Activated naive CD8-positive, alpha-beta T cell treated with anti-CD3 and anti-CD28 coated beads, Interleukin-2, amount 10 ng/mL, durations not matched to agents 7 days and 5 days (primary cell): ENCODE measurements at regions not wholly inside any gene's neighbourhood (a gene's known extent, or its start where the extent isn't known, plus 50 kb on each side); places are given as distances from the start of the nearest gene placed in this dataset.
A peak's percentile ranks its signal among the peaks of the same experiment; 100 is the strongest.
"Not testable (repeated sequence)": the region's sequence is repeated elsewhere in the genome, so short reads cannot be mapped to it uniquely, and the experiment has no call there.

Source experiments
- ATAC-seq: fragments of 150-1000 bp; cut with Tn5 transposase; one replicate; pipeline ENCODE4 v1.10.0; 2021; ENCODE audit warnings: low read depth, moderate library complexity
- POLR2A ChIA-PET: fragments of 350-600 bp; sonication (Branson Sonifier 250); formaldehyde crosslinking; loops from one replicate; lab custom pipeline; 2021; ENCODE audit warnings: antibody characterized with exemption; lab: Charles Lee
- DNase-seq: peaks from one replicate; pipeline ENCODE4 v3.0.0; 2021
- H3K27ac Mint-ChIP-seq: one replicate; pipeline ENCODE4 v1.8.0; 2022; ENCODE audit warnings: mild to moderate bottlenecking, mixed read lengths
- H3K27me3 Mint-ChIP-seq: one replicate; pipeline ENCODE4 v1.8.0; 2022; ENCODE audit warnings: mild to moderate bottlenecking, moderate library complexity, mixed read lengths
- H3K36me3 Mint-ChIP-seq: one replicate; pipeline ENCODE4 v1.8.0; 2021; ENCODE audit warnings: mild to moderate bottlenecking, mixed read lengths
- H3K4me1 Mint-ChIP-seq: one replicate; pipeline ENCODE4 v1.8.0; 2021; ENCODE audit warnings: mixed read lengths
- H3K4me3 Mint-ChIP-seq: one replicate; pipeline ENCODE4 v1.8.0; 2022; ENCODE audit warnings: mild to moderate bottlenecking, moderate library complexity, mixed read lengths
- H3K9me3 Mint-ChIP-seq: one replicate; pipeline ENCODE4 v1.8.0; 2021; ENCODE audit warnings: mixed read lengths

- DNase-seq (no peak), ATAC-seq (no peak)
- no peak overlapping the region for H3K4me3 Mint-ChIP-seq
- peaks cover 4% of the 10 kb centered on the region for H3K36me3 Mint-ChIP-seq
- POLR2A ChIA-PET: no interaction called here
- H3K9me3 Mint-ChIP-seq: peaks cover 1% of the 10 kb centered on the region
- no peak overlapping the region for H3K27ac Mint-ChIP-seq
- peaks cover 20% of the 10 kb centered on the region for H3K4me1 Mint-ChIP-seq
- H3K27me3 Mint-ChIP-seq: peaks cover 4% of the 10 kb centered on the region
Observed at GRCh38 chr20:60102665-60103210, 144.5 kb downstream of the CDH26 start.

- Mint-ChIP-seq H3K36me3 (peaks cover 2% of the 10 kb centered on the region), H3K4me1 (peaks cover 15% of the 10 kb centered on the region), H3K4me3 (peak overlapping the region; percentile 18), H3K27me3 (peaks cover 4% of the 10 kb centered on the region), H3K27ac (peak overlapping the region; percentile 39), H3K9me3 (no peaks in the 10 kb centered on the region)
- POLR2A ChIA-PET: no interaction called here
- ATAC-seq (no peak), DNase-seq (no peak)
Observed at GRCh38 chr20:60104993-60105803, 147.0 kb downstream of the CDH26 start.

GRCh38 chr20:60106186-60106585 lies 148.0 kb downstream of the CDH26 start:
- POLR2A ChIA-PET, H3K36me3 Mint-ChIP-seq: not testable (repeated sequence)

GRCh38 chr20:60107621-60108390 lies 149.6 kb downstream of the CDH26 start:
- peaks cover 4% of the 10 kb centered on the region for H3K4me1 Mint-ChIP-seq
- H3K27me3 Mint-ChIP-seq: peaks cover 4% of the 10 kb centered on the region
- no peaks in the 10 kb centered on the region for H3K9me3 Mint-ChIP-seq
- H3K4me3 Mint-ChIP-seq: no peak overlapping the region
- DNase-seq (no peak), ATAC-seq (no peak)
- H3K36me3 Mint-ChIP-seq: peaks cover 2% of the 10 kb centered on the region
- H3K27ac Mint-ChIP-seq: no peak overlapping the region
- POLR2A ChIA-PET: no interaction called here

More at GRCh38 chr20:60106186-60106585, 148.0 kb downstream of the CDH26 start:
- H3K27me3 Mint-ChIP-seq, H3K4me1 Mint-ChIP-seq, H3K27ac Mint-ChIP-seq, H3K9me3 Mint-ChIP-seq, ATAC-seq, H3K4me3 Mint-ChIP-seq, DNase-seq: not testable (repeated sequence)

- peaks cover 4% of the 10 kb centered on the region for H3K4me1 Mint-ChIP-seq
- DNase-seq (no peak), ATAC-seq (no peak)
- no peak overlapping the region for H3K27ac Mint-ChIP-seq
- no peak overlapping the region for H3K4me3 Mint-ChIP-seq
- peaks cover 4% of the 10 kb centered on the region for H3K27me3 Mint-ChIP-seq
- POLR2A ChIA-PET: no interaction called here
- peaks cover 2% of the 10 kb centered on the region for H3K36me3 Mint-ChIP-seq
- no peaks in the 10 kb centered on the region for H3K9me3 Mint-ChIP-seq
Observed at GRCh38 chr20:60108397-60108796, 150.2 kb downstream of the CDH26 start.

- no peak overlapping the region for H3K4me3 Mint-ChIP-seq
- H3K27me3 Mint-ChIP-seq: peaks cover 15% of the 10 kb centered on the region
- no peak overlapping the region for H3K27ac Mint-ChIP-seq
- no peaks in the 10 kb centered on the region for H3K9me3 Mint-ChIP-seq
- POLR2A ChIA-PET: no interaction called here
- no peak for DNase-seq
- no peaks in the 10 kb centered on the region for H3K36me3 Mint-ChIP-seq
- ATAC-seq: no peak
- no peaks in the 10 kb centered on the region for H3K4me1 Mint-ChIP-seq
Observed at GRCh38 chr20:60113024-60113724, 155.0 kb downstream of the CDH26 start.

- H3K27ac Mint-ChIP-seq: no peak overlapping the region
- no peaks in the 10 kb centered on the region for H3K36me3 Mint-ChIP-seq
- no peak overlapping the region for H3K4me3 Mint-ChIP-seq
- DNase-seq: no peak
- POLR2A ChIA-PET: no interaction called here
- peaks cover 19% of the 10 kb centered on the region for H3K27me3 Mint-ChIP-seq
- H3K4me1 Mint-ChIP-seq: no peaks in the 10 kb centered on the region
- no peaks in the 10 kb centered on the region for H3K9me3 Mint-ChIP-seq
- no peak for ATAC-seq
Observed at GRCh38 chr20:60113771-60114170, 155.5 kb downstream of the CDH26 start.

GRCh38 chr20:60115451-60115850 lies 157.2 kb downstream of the CDH26 start:
- Mint-ChIP-seq H3K4me1 (no peaks in the 10 kb centered on the region), H3K4me3 (no peak overlapping the region), H3K27me3 (peaks cover 22% of the 10 kb centered on the region), H3K27ac (no peak overlapping the region), H3K36me3 (no peaks in the 10 kb centered on the region), H3K9me3 (no peaks in the 10 kb centered on the region)
- DNase-seq (no peak), ATAC-seq (no peak)
- POLR2A ChIA-PET: no interaction called here

- POLR2A ChIA-PET: no interaction called here
- no peak overlapping the region for H3K4me3 Mint-ChIP-seq
Observed at GRCh38 chr20:60116128-60116909, 158.1 kb downstream of the CDH26 start.

GRCh38 chr20:60117065-60117464 lies 158.8 kb downstream of the CDH26 start:
- Mint-ChIP-seq H3K9me3 (no peaks in the 10 kb centered on the region), H3K4me1 (no peaks in the 10 kb centered on the region), H3K27ac (no peak overlapping the region), H3K4me3 (no peak overlapping the region), H3K36me3 (no peaks in the 10 kb centered on the region), H3K27me3 (peaks cover 26% of the 10 kb centered on the region)
- ATAC-seq (no peak), DNase-seq (no peak)
- POLR2A ChIA-PET: no interaction called here

More at GRCh38 chr20:60116128-60116909, 158.1 kb downstream of the CDH26 start:
- DNase-seq (no peak), ATAC-seq (no peak)
- H3K9me3 Mint-ChIP-seq: no peaks in the 10 kb centered on the region
- no peak overlapping the region for H3K27ac Mint-ChIP-seq
- no peaks in the 10 kb centered on the region for H3K4me1 Mint-ChIP-seq
- H3K36me3 Mint-ChIP-seq: no peaks in the 10 kb centered on the region
- peaks cover 26% of the 10 kb centered on the region for H3K27me3 Mint-ChIP-seq

GRCh38 chr20:60121903-60122302 lies 163.7 kb downstream of the CDH26 start:
- Mint-ChIP-seq H3K9me3 (no peaks in the 10 kb centered on the region), H3K4me3 (no peak overlapping the region), H3K36me3 (no peaks in the 10 kb centered on the region), H3K4me1 (peaks cover 2% of the 10 kb centered on the region), H3K27me3 (peaks cover 35% of the 10 kb centered on the region), H3K27ac (no peak overlapping the region)
- ATAC-seq (no peak), DNase-seq (no peak)
- POLR2A ChIA-PET: no interaction called here

GRCh38 chr20:60122671-60123070 lies 164.4 kb downstream of the CDH26 start:
- no peaks in the 10 kb centered on the region for H3K36me3 Mint-ChIP-seq
- no peak overlapping the region for H3K4me3 Mint-ChIP-seq
- POLR2A ChIA-PET: no interaction called here
- H3K9me3 Mint-ChIP-seq: no peaks in the 10 kb centered on the region
- DNase-seq (no peak), ATAC-seq (no peak)
- H3K27ac Mint-ChIP-seq: no peak overlapping the region
- peaks cover 29% of the 10 kb centered on the region for H3K27me3 Mint-ChIP-seq
- peaks cover 2% of the 10 kb centered on the region for H3K4me1 Mint-ChIP-seq

GRCh38 chr20:60123096-60123495 lies 164.9 kb downstream of the CDH26 start:
- peaks cover 28% of the 10 kb centered on the region for H3K27me3 Mint-ChIP-seq
- no peak for DNase-seq
- POLR2A ChIA-PET: no interaction called here
- H3K4me3 Mint-ChIP-seq: no peak overlapping the region
- peaks cover 2% of the 10 kb centered on the region for H3K4me1 Mint-ChIP-seq
- ATAC-seq: no peak
- H3K9me3 Mint-ChIP-seq: no peaks in the 10 kb centered on the region
- no peak overlapping the region for H3K27ac Mint-ChIP-seq
- H3K36me3 Mint-ChIP-seq: no peaks in the 10 kb centered on the region
